ENCODE measurements at regions not wholly inside any gene's neighbourhood (a gene's known extent, or its start where the extent isn't known, plus 50 kb on each side); places are given as distances from the start of the nearest gene placed in this dataset.

- DNase-seq (ENCODE audit: low spot score in 2 of 2) = no peak
- H3K27ac Mint-ChIP-seq = no peak overlapping the region
Observed at GRCh38 chr4:17115583-17115982, 217.1 kb upstream of the LDB2 start.

GRCh38 chr4:17112292-17112659 is 213.8 kb upstream of the LDB2 start:
- DNase-seq (ENCODE audit: low spot score in 2 of 2) (no peak), ATAC-seq (no peak)
- Mint-ChIP-seq H3K4me1 (no peaks in the 10 kb centered on the region), H3K36me3 (no peaks in the 10 kb centered on the region), H3K9me3 (peaks cover 4% of the 10 kb centered on the region), H3K27ac (no peak overlapping the region), H3K4me3 (no peak overlapping the region)

More at GRCh38 chr4:17115583-17115982, 217.1 kb upstream of the LDB2 start:
- H3K4me3 Mint-ChIP-seq = no peak overlapping the region
- no peak for ATAC-seq
- no peaks in the 10 kb centered on the region for H3K4me1 Mint-ChIP-seq
- H3K36me3 Mint-ChIP-seq = no peaks in the 10 kb centered on the region
- H3K9me3 Mint-ChIP-seq = no peaks in the 10 kb centered on the region

GRCh38 chr4:17109126-17109525 is 210.7 kb upstream of the LDB2 start:
- no peak overlapping the region for H3K27ac Mint-ChIP-seq

GRCh38 chr4:17103231-17103630 is 204.8 kb upstream of the LDB2 start:
- no peak overlapping the region for H3K27ac Mint-ChIP-seq
- H3K36me3 Mint-ChIP-seq = no peaks in the 10 kb centered on the region
- H3K4me3 Mint-ChIP-seq = no peak overlapping the region
- no peak for ATAC-seq
- no peaks in the 10 kb centered on the region for H3K4me1 Mint-ChIP-seq
- DNase-seq (ENCODE audit: low spot score in 2 of 2) = no peak
- no peaks in the 10 kb centered on the region for H3K9me3 Mint-ChIP-seq

More at GRCh38 chr4:17109126-17109525, 210.7 kb upstream of the LDB2 start:
- H3K36me3 Mint-ChIP-seq = no peaks in the 10 kb centered on the region
- H3K9me3 Mint-ChIP-seq = peaks cover 4% of the 10 kb centered on the region
- H3K4me3 Mint-ChIP-seq = no peak overlapping the region
- no peak for DNase-seq (ENCODE audit: low spot score in 2 of 2)
- ATAC-seq = no peak
- no peaks in the 10 kb centered on the region for H3K4me1 Mint-ChIP-seq

GRCh38 chr4:17098996-17099395 is 200.6 kb upstream of the LDB2 start:
- DNase-seq (ENCODE audit: low spot score in 2 of 2) (no peak), ATAC-seq (no peak)
- H3K27ac Mint-ChIP-seq = no peak overlapping the region
- no peak overlapping the region for H3K4me3 Mint-ChIP-seq
- peaks cover 1% of the 10 kb centered on the region for H3K9me3 Mint-ChIP-seq
- no peaks in the 10 kb centered on the region for H3K36me3 Mint-ChIP-seq
- no peaks in the 10 kb centered on the region for H3K4me1 Mint-ChIP-seq

- ATAC-seq (no peak), DNase-seq (ENCODE audit: low spot score in 2 of 2) (no peak)
- H3K4me3 Mint-ChIP-seq = no peak overlapping the region
- no peaks in the 10 kb centered on the region for H3K36me3 Mint-ChIP-seq
- H3K9me3 Mint-ChIP-seq = peaks cover 3% of the 10 kb centered on the region
- no peaks in the 10 kb centered on the region for H3K4me1 Mint-ChIP-seq
- H3K27ac Mint-ChIP-seq = no peak overlapping the region
Observed at GRCh38 chr4:17098401-17098800, 200.0 kb upstream of the LDB2 start.

GRCh38 chr4:17097362-17097761 is 198.9 kb upstream of the LDB2 start:
- Mint-ChIP-seq H3K4me1 (no peaks in the 10 kb centered on the region), H3K36me3 (no peaks in the 10 kb centered on the region), H3K27ac (no peak overlapping the region), H3K4me3 (no peak overlapping the region), H3K9me3 (peaks cover 3% of the 10 kb centered on the region)
- DNase-seq (ENCODE audit: low spot score in 2 of 2) (no peak), ATAC-seq (no peak)

GRCh38 chr4:17096692-17097091 is 198.2 kb upstream of the LDB2 start:
- Mint-ChIP-seq H3K4me1 (no peaks in the 10 kb centered on the region), H3K27ac (no peak overlapping the region), H3K36me3 (no peaks in the 10 kb centered on the region), H3K4me3 (no peak overlapping the region), H3K9me3 (peaks cover 3% of the 10 kb centered on the region)
- ATAC-seq (no peak), DNase-seq (ENCODE audit: low spot score in 2 of 2) (no peak)

- ATAC-seq = no peak
- Mint-ChIP-seq H3K9me3 (peaks cover 3% of the 10 kb centered on the region), H3K4me1 (no peaks in the 10 kb centered on the region), H3K27ac (no peak overlapping the region), H3K4me3 (no peak overlapping the region), H3K36me3 (no peaks in the 10 kb centered on the region)
- no peak for DNase-seq (ENCODE audit: low spot score in 2 of 2)
Observed at GRCh38 chr4:17095771-17096170, 197.3 kb upstream of the LDB2 start.

GRCh38 chr4:17094876-17095210 is 196.4 kb upstream of the LDB2 start:
- no peaks in the 10 kb centered on the region for H3K4me1 Mint-ChIP-seq
- H3K36me3 Mint-ChIP-seq = no peaks in the 10 kb centered on the region
- ATAC-seq (no peak), DNase-seq (ENCODE audit: low spot score in 2 of 2) (no peak)
- H3K9me3 Mint-ChIP-seq = peaks cover 3% of the 10 kb centered on the region
- no peak overlapping the region for H3K4me3 Mint-ChIP-seq
- H3K27ac Mint-ChIP-seq = no peak overlapping the region

- Mint-ChIP-seq H3K9me3 (peaks cover 3% of the 10 kb centered on the region), H3K4me1 (no peaks in the 10 kb centered on the region), H3K27ac (no peak overlapping the region), H3K36me3 (no peaks in the 10 kb centered on the region), H3K4me3 (no peak overlapping the region)
- ATAC-seq (no peak), DNase-seq (ENCODE audit: low spot score in 2 of 2) (no peak)
Observed at GRCh38 chr4:17094159-17094875, 195.9 kb upstream of the LDB2 start.

GRCh38 chr4:17093481-17093880 is 195.0 kb upstream of the LDB2 start:
- peaks cover 5% of the 10 kb centered on the region for H3K9me3 Mint-ChIP-seq
- no peak for ATAC-seq
- H3K4me1 Mint-ChIP-seq = no peaks in the 10 kb centered on the region
- no peak overlapping the region for H3K27ac Mint-ChIP-seq
- H3K4me3 Mint-ChIP-seq = no peak overlapping the region
- no peaks in the 10 kb centered on the region for H3K36me3 Mint-ChIP-seq
- no peak for DNase-seq (ENCODE audit: low spot score in 2 of 2)

- Mint-ChIP-seq H3K27ac (no peak overlapping the region), H3K4me1 (no peaks in the 10 kb centered on the region), H3K4me3 (no peak overlapping the region), H3K36me3 (no peaks in the 10 kb centered on the region), H3K9me3 (peaks cover 5% of the 10 kb centered on the region)
- ATAC-seq = no peak
- no peak for DNase-seq (ENCODE audit: low spot score in 2 of 2)
Observed at GRCh38 chr4:17092736-17093437, 194.4 kb upstream of the LDB2 start.

- no peaks in the 10 kb centered on the region for H3K4me1 Mint-ChIP-seq
- DNase-seq (ENCODE audit: low spot score in 2 of 2) = no peak
- H3K36me3 Mint-ChIP-seq = no peaks in the 10 kb centered on the region
- H3K9me3 Mint-ChIP-seq = peaks cover 5% of the 10 kb centered on the region
- no peak overlapping the region for H3K4me3 Mint-ChIP-seq
- no peak overlapping the region for H3K27ac Mint-ChIP-seq
- ATAC-seq = no peak
Observed at GRCh38 chr4:17091104-17091503, 192.7 kb upstream of the LDB2 start.

GRCh38 chr4:17090063-17090462 is 191.6 kb upstream of the LDB2 start:
- Mint-ChIP-seq H3K4me1 (no peaks in the 10 kb centered on the region), H3K4me3 (no peak overlapping the region), H3K27ac (no peak overlapping the region), H3K36me3 (no peaks in the 10 kb centered on the region), H3K9me3 (peaks cover 5% of the 10 kb centered on the region)
- no peak for ATAC-seq
- DNase-seq (ENCODE audit: low spot score in 2 of 2) = no peak

GRCh38 chr4:17085416-17085815 is 187.0 kb upstream of the LDB2 start:
- no peak for DNase-seq (ENCODE audit: low spot score in 2 of 2)
- no peak for ATAC-seq
- Mint-ChIP-seq H3K4me3 (no peak overlapping the region), H3K9me3 (peaks cover 2% of the 10 kb centered on the region), H3K4me1 (no peaks in the 10 kb centered on the region), H3K27ac (no peak overlapping the region), H3K36me3 (no peaks in the 10 kb centered on the region)

Data from stimulated activated effector memory CD8-positive, alpha-beta T cell treated with anti-CD3 and anti-CD28 coated beads, Interleukin-12 subunit alpha, Interleukin-12 subunit beta, amount 100 ng/mL, for 72 hours (primary cell).